OCI-LY3 (cell line): ENCODE measurements at regions not wholly inside any gene's neighbourhood (a gene's known extent, or its start where the extent isn't known, plus 50 kb on each side); places are given as distances from the start of the nearest gene placed in this dataset.

ENCODE experiments used
- EZH2phosphoT487 ChIP-seq: fragments of 200-600 bp; shearing (Covaris generic); IDR thresholded peaks from 2 replicates; pipeline ENCODE4 v1.6.1; 2018; ENCODE audit warnings: antibody characterized with exemption, mixed run types, low read depth
- TF ChIP-seq, protein P1 (sequence below): fragments of 200-600, 300-600 bp; sonication (generic); IDR thresholded peaks from 2 replicates; pipeline ENCODE4 v1.5.1; 2014; ENCODE audit warnings: antibody characterized with exemption, low read length, low read depth

DNA sequence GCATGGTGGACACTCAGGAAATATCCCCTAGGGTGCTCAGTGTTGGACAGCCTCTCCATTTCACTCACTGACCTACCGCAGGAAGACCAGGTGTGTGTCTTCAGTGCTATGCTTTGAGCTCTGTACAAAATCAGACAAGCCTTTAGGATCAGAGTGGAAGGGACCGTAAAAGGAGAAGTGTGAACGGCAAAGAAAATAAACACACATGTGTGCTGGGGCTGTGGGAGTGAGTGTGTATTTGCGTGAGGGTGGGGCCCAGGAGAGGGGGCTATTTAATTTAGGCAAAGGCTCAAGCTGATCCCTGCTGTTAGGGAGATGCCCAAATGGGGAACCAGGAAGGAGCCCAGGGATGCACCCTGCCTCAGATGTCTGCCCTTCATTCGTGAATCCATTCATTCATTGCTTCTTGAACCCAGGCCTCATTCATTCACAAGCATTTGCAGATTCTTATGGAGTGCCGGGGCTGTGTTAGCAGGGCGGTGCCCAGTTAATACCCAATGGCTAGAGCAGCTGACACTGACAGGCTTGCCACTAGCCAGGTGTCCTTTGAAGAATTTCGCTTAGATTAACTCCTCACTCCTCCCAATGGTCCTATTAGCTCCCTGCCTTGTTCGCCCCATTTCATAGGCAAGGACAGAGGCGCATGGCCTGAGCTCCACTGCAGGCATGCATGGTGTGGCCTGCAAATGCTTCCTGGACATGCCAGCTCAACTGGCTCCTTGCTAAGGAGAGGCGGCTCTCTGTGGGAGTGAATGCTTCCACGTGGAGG, 296.7 kb upstream of the FOXF1 start:
- TF ChIP-seq, protein P1, sequence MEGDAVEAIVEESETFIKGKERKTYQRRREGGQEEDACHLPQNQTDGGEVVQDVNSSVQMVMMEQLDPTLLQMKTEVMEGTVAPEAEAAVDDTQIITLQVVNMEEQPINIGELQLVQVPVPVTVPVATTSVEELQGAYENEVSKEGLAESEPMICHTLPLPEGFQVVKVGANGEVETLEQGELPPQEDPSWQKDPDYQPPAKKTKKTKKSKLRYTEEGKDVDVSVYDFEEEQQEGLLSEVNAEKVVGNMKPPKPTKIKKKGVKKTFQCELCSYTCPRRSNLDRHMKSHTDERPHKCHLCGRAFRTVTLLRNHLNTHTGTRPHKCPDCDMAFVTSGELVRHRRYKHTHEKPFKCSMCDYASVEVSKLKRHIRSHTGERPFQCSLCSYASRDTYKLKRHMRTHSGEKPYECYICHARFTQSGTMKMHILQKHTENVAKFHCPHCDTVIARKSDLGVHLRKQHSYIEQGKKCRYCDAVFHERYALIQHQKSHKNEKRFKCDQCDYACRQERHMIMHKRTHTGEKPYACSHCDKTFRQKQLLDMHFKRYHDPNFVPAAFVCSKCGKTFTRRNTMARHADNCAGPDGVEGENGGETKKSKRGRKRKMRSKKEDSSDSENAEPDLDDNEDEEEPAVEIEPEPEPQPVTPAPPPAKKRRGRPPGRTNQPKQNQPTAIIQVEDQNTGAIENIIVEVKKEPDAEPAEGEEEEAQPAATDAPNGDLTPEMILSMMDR, result no peak
- TF ChIP-seq EZH2phosphoT487, result no peak
